CD4-positive, alpha-beta memory T cell (primary cell): ENCODE measurements at regions not wholly inside any gene's neighbourhood (a gene's known extent, or its start where the extent isn't known, plus 50 kb on each side); places are given as distances from the start of the nearest gene placed in this dataset.
"Not testable (repeated sequence)": the region's sequence is repeated elsewhere in the genome, so short reads cannot be mapped to it uniquely, and the experiment has no call there.

ENCODE experiments used
- CTCF ChIA-PET: fragments of 350-600 bp; sonication (Branson Sonifier 250); formaldehyde crosslinking; loops from one replicate; lab custom pipeline; 2021; ENCODE audit warnings: inconsistent platforms; ENCODE audit not compliant: partially characterized antibody; lab: Charles Lee
- POLR2A ChIA-PET: fragments of 350-600 bp; sonication (Branson Sonifier 250); formaldehyde crosslinking; loops from one replicate; lab custom pipeline; 2021; ENCODE audit not compliant: partially characterized antibody; lab: Charles Lee
- DNase-seq, 5 donors: peaks; one replicate each; pipeline versions ENCODE4 v3.0.0 to v3.0.0-alpha.2; 2020 to 2022; ENCODE audit warnings: mixed read lengths in 1 of 5
- H3K27ac ChIP-seq: one replicate; pipeline ENCODE4 v1.7.0; 2013; ENCODE audit warnings: low read depth, low read length
- H3K27me3 ChIP-seq: 2 replicates; pipeline ENCODE4 v1.7.0; 2013; ENCODE audit warnings: mild to moderate bottlenecking, low read length, moderate library complexity; ENCODE audit not compliant: insufficient read depth
- H3K36me3 ChIP-seq: 2 replicates; pipeline ENCODE4 v1.7.0; 2013; ENCODE audit warnings: mild to moderate bottlenecking, low read length, moderate library complexity; ENCODE audit not compliant: insufficient read depth
- H3K4me1 ChIP-seq: 2 replicates; pipeline ENCODE4 v1.7.0; 2013; ENCODE audit warnings: mild to moderate bottlenecking, low read length, moderate library complexity; ENCODE audit not compliant: insufficient read depth
- H3K4me3 ChIP-seq, 2 donors: one replicate each; pipeline ENCODE4 v1.7.0; 2013; ENCODE audit warnings: low read length in 2 of 2, mild to moderate bottlenecking in 1 of 2
- H3K9me3 ChIP-seq, 2 donors: one replicate each; pipeline ENCODE4 v1.7.0; 2013; ENCODE audit warnings: low read length in 2 of 2, control low read depth in 1 of 2; ENCODE audit not compliant: control insufficient read depth in 1 of 2
- H3K27ac Mint-ChIP-seq, 7 donors: one replicate each; pipeline ENCODE4 v1.8.0; 2020 to 2021; ENCODE audit warnings: mixed read lengths in 7 of 7, mild to moderate bottlenecking in 6 of 7, inconsistent platforms in 3 of 7, moderate library complexity in 3 of 7
- H3K27me3 Mint-ChIP-seq, 2 donors: one replicate each; pipeline ENCODE4 v1.8.0; 2020 to 2021; ENCODE audit warnings: mixed read lengths in 2 of 2
- H3K36me3 Mint-ChIP-seq, 2 donors: one replicate each; pipeline ENCODE4 v1.8.0; 2020 to 2021; ENCODE audit warnings: mixed read lengths in 2 of 2, inconsistent platforms in 1 of 2, mild to moderate bottlenecking in 1 of 2
- H3K4me1 Mint-ChIP-seq, 4 donors: one replicate each; pipeline ENCODE4 v1.8.0; 2020 to 2021; ENCODE audit warnings: mixed read lengths in 4 of 4, mild to moderate bottlenecking in 1 of 4
- H3K4me3 Mint-ChIP-seq, 8 donors: one replicate each; pipeline ENCODE4 v1.8.0; 2020 to 2021; ENCODE audit warnings: mixed read lengths in 8 of 8, mild to moderate bottlenecking in 7 of 8, moderate library complexity in 6 of 8, inconsistent platforms in 3 of 8
- H3K9me3 Mint-ChIP-seq, 8 donors: one replicate each; pipeline ENCODE4 v1.8.0; 2020 to 2021; ENCODE audit warnings: mixed read lengths in 8 of 8, mild to moderate bottlenecking in 5 of 8, inconsistent platforms in 3 of 8, moderate library complexity in 1 of 8
- intact Hi-C: fragments of 100-400 bp; cut with micrococcal nuclease; formaldehyde crosslinking; loops from one replicate; pipeline ENCODE4 v1.15.1; 2023

- H3K4me1 ChIP-seq = peaks cover 16% of the 10 kb centered on the region
- peaks cover 11 to 25% (median 13%) of the 10 kb centered on the region in 4 donors for H3K4me1 Mint-ChIP-seq
- H3K9me3 ChIP-seq, H3K4me3 Mint-ChIP-seq, H3K36me3 Mint-ChIP-seq, POLR2A ChIA-PET, DNase-seq, CTCF ChIA-PET, H3K27ac ChIP-seq, H3K27me3 ChIP-seq, intact Hi-C loops, H3K4me3 ChIP-seq, H3K27ac Mint-ChIP-seq, H3K36me3 ChIP-seq: not testable (repeated sequence)
- H3K27me3 Mint-ChIP-seq = peaks cover 31 to 40% of the 10 kb centered on the region in 2 donors
- H3K9me3 Mint-ChIP-seq = peaks cover 0 to 15% (median 10%) of the 10 kb centered on the region in 8 donors
Observed at GRCh38 chr4:3882316-3882885, 116.2 kb downstream of the ADRA2C start.

- CTCF ChIA-PET, H3K9me3 ChIP-seq, H3K27me3 ChIP-seq, H3K27ac ChIP-seq, POLR2A ChIA-PET, H3K36me3 Mint-ChIP-seq, intact Hi-C loops, H3K36me3 ChIP-seq, H3K4me3 ChIP-seq, H3K9me3 Mint-ChIP-seq, H3K27ac Mint-ChIP-seq, DNase-seq, H3K4me3 Mint-ChIP-seq: not testable (repeated sequence)
- Mint-ChIP-seq H3K27me3 (peaks cover 18 to 33% of the 10 kb centered on the region in 2 donors), H3K4me1 (peaks cover 7 to 15% (median 9%) of the 10 kb centered on the region in 4 donors)
- peaks cover 14% of the 10 kb centered on the region for H3K4me1 ChIP-seq
Observed at GRCh38 chr4:3884261-3884660, 118.1 kb downstream of the ADRA2C start.

- H3K4me3 Mint-ChIP-seq, H3K4me1 ChIP-seq, H3K36me3 ChIP-seq, H3K4me3 ChIP-seq, H3K27ac ChIP-seq, CTCF ChIA-PET, intact Hi-C loops, H3K9me3 Mint-ChIP-seq, POLR2A ChIA-PET, H3K27me3 ChIP-seq, H3K9me3 ChIP-seq, H3K4me1 Mint-ChIP-seq, H3K27ac Mint-ChIP-seq, H3K36me3 Mint-ChIP-seq: not testable (repeated sequence)
- peak in 1 of 5 donors; percentile 8 for DNase-seq
- peaks cover 12 to 24% of the 10 kb centered on the region in 2 donors for H3K27me3 Mint-ChIP-seq
Observed at GRCh38 chr4:3893590-3893989, 127.4 kb downstream of the ADRA2C start.

GRCh38 chr4:3894086-3894959, 128.1 kb downstream of the ADRA2C start:
- H3K27me3 ChIP-seq, H3K36me3 Mint-ChIP-seq, POLR2A ChIA-PET, H3K27ac ChIP-seq, H3K4me3 ChIP-seq, H3K27ac Mint-ChIP-seq, H3K4me1 Mint-ChIP-seq, DNase-seq, H3K36me3 ChIP-seq, CTCF ChIA-PET, H3K9me3 Mint-ChIP-seq, H3K9me3 ChIP-seq, H3K4me1 ChIP-seq, intact Hi-C loops, H3K4me3 Mint-ChIP-seq: not testable (repeated sequence)
- peaks cover 12 to 24% of the 10 kb centered on the region in 2 donors for H3K27me3 Mint-ChIP-seq

GRCh38 chr4:3896441-3896840, 130.3 kb downstream of the ADRA2C start:
- H3K4me3 Mint-ChIP-seq = no peak overlapping the region

GRCh38 chr4:3896871-3897578, 130.8 kb downstream of the ADRA2C start:
- CTCF ChIA-PET, H3K27me3 ChIP-seq, H3K9me3 ChIP-seq, H3K4me1 Mint-ChIP-seq, DNase-seq, H3K4me1 ChIP-seq, H3K27ac Mint-ChIP-seq, H3K27ac ChIP-seq, H3K4me3 Mint-ChIP-seq, intact Hi-C loops, H3K4me3 ChIP-seq, H3K36me3 Mint-ChIP-seq, H3K9me3 Mint-ChIP-seq, H3K36me3 ChIP-seq, POLR2A ChIA-PET: not testable (repeated sequence)
- H3K27me3 Mint-ChIP-seq = peaks cover 10 to 29% of the 10 kb centered on the region in 2 donors

More at GRCh38 chr4:3896441-3896840, 130.3 kb downstream of the ADRA2C start:
- intact Hi-C loops = no loop called here
- Mint-ChIP-seq H3K27ac (no peak overlapping the region), H3K27me3 (peaks cover 8 to 27% of the 10 kb centered on the region in 2 donors), H3K36me3 (no peaks in the 10 kb centered on the region), H3K4me1 (no peaks in the 10 kb centered on the region), H3K9me3 (no peaks in the 10 kb centered on the region)
- no peaks in the 10 kb centered on the region for H3K9me3 ChIP-seq
- ChIA-PET POLR2A (no interaction called here), CTCF (interaction anchor here (1.7 kb wide), 1 partner anchor 16 kb away, joined by 4 read pairs; no protein-coding TSS in a partner anchor)
- no peaks in the 10 kb centered on the region for H3K4me1 ChIP-seq
- no peak for DNase-seq
- H3K36me3 ChIP-seq = no peaks in the 10 kb centered on the region
- H3K27ac ChIP-seq = no peak overlapping the region
- no peak overlapping the region for H3K4me3 ChIP-seq
- no peaks in the 10 kb centered on the region for H3K27me3 ChIP-seq

GRCh38 chr4:3898098-3898497, 131.9 kb downstream of the ADRA2C start:
- Histone ChIP-seq H3K4me1 (no peaks in the 10 kb centered on the region), H3K27ac (no peak overlapping the region), H3K9me3 (no peaks in the 10 kb centered on the region), H3K36me3 (no peaks in the 10 kb centered on the region), H3K27me3 (no peaks in the 10 kb centered on the region), H3K4me3 (no peak overlapping the region)
- Mint-ChIP-seq H3K9me3 (no peaks in the 10 kb centered on the region), H3K27ac (no peak overlapping the region), H3K4me3 (no peak overlapping the region), H3K36me3 (no peaks in the 10 kb centered on the region), H3K27me3 (peaks cover 13 to 27% of the 10 kb centered on the region in 2 donors), H3K4me1 (no peaks in the 10 kb centered on the region)
- POLR2A ChIA-PET = no interaction called here
- no peak for DNase-seq
- CTCF ChIA-PET = no interaction called here
- intact Hi-C loops = no loop called here
